Lower lobe of right lung (tissue), 2 donors: ENCODE measurements at regions not wholly inside any gene's neighbourhood (a gene's known extent, or its start where the extent isn't known, plus 50 kb on each side); places are given as distances from the start of the nearest gene placed in this dataset.

Source experiments
- ATAC-seq, 2 donors: fragments of 200-7000 bp; cut with Tn5 transposase; one replicate each; pipeline ENCODE4 v1.9.1; 2020 to 2022; ENCODE audit warnings: mild to moderate bottlenecking in 2 of 2, moderate library complexity in 2 of 2
- DNase-seq: peaks from one replicate; pipeline ENCODE4 v3.0.0-alpha.2; 2020
- H3K27ac ChIP-seq: fragments of 200-600 bp; one replicate; pipeline ENCODE4 v1.8.0; 2022
- H3K27me3 ChIP-seq: fragments of 200-600 bp; one replicate; pipeline ENCODE4 v1.8.0; 2022; ENCODE audit warnings: low read depth
- H3K36me3 ChIP-seq: fragments of 200-600 bp; one replicate; pipeline ENCODE4 v1.8.0; 2022; ENCODE audit warnings: mild to moderate bottlenecking
- H3K4me1 ChIP-seq: fragments of 200-600 bp; one replicate; pipeline ENCODE4 v1.8.0; 2022
- H3K4me3 ChIP-seq: fragments of 200-600 bp; one replicate; pipeline ENCODE4 v1.8.0; 2022; ENCODE audit warnings: mild to moderate bottlenecking
- H3K9me3 ChIP-seq: fragments of 200-600 bp; one replicate; pipeline ENCODE4 v1.8.0; 2022
- CTCF ChIP-seq: fragments of 200-600 bp; IDR thresholded peaks from one replicate; pipeline ENCODE4 v1.8.0; 2022; ENCODE audit warnings: antibody characterized with exemption, mild to moderate bottlenecking
- intact Hi-C: fragments of 100-400 bp; cut with DNase I; formaldehyde crosslinking; loops from one replicate; pipeline ENCODE4 v1.11.0; 2022
- donor health status: DM: no; HTN: yes; CAD: no; lungs with severe emphysema.

DNA sequence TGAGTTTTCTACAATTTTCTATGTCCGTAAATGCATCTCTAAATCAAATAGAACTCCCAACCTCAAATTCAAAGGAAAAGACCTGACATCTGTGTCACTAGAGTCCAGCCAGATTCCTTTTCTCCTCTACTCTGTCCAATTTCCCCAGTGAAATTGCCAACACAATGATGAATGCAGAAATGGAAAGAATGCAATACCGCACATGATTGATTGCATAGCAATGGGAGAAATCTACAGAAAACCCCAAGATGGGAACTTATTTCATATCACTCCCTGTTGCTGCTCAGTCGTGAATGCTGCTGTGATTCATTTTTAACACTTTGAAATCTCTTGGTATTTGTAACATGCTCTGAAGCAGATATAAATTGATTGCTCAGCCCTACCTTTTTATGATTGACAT lies 355.1 kb upstream of the TUSC1 start:
- Histone ChIP-seq H3K4me3 (no peak overlapping the region), H3K27ac (no peak overlapping the region), H3K9me3 (no peaks in the 10 kb centered on the region), H3K4me1 (no peaks in the 10 kb centered on the region), H3K36me3 (no peaks in the 10 kb centered on the region), H3K27me3 (no peaks in the 10 kb centered on the region)
- ATAC-seq (no peak), DNase-seq (no peak)
- intact Hi-C loops, result no loop called here
- no peak for TF ChIP-seq CTCF

- intact Hi-C loops, result no loop called here
- no peak for DNase-seq
- TF ChIP-seq CTCF, result no peak
These were observed 348.3 kb upstream of the TUSC1 start for GRCh38 chr9:26026423-26027100.

GRCh38 chr9:26013199-26013598 lies 335.0 kb upstream of the TUSC1 start:
- ATAC-seq, result no peak
- no peak for DNase-seq
- intact Hi-C loops, result no loop called here
- Histone ChIP-seq H3K36me3 (no peaks in the 10 kb centered on the region), H3K27me3 (no peaks in the 10 kb centered on the region), H3K9me3 (no peaks in the 10 kb centered on the region), H3K4me3 (no peak overlapping the region), H3K27ac (no peak overlapping the region), H3K4me1 (no peaks in the 10 kb centered on the region)
- TF ChIP-seq CTCF, result no peak

More at GRCh38 chr9:26026423-26027100, 348.3 kb upstream of the TUSC1 start:
- ATAC-seq, result no peak
- no peaks in the 10 kb centered on the region for H3K27me3 ChIP-seq
- no peaks in the 10 kb centered on the region for H3K4me1 ChIP-seq
- no peak overlapping the region for H3K4me3 ChIP-seq
- no peaks in the 10 kb centered on the region for H3K9me3 ChIP-seq
- H3K27ac ChIP-seq, result no peak overlapping the region
- no peaks in the 10 kb centered on the region for H3K36me3 ChIP-seq

DNA sequence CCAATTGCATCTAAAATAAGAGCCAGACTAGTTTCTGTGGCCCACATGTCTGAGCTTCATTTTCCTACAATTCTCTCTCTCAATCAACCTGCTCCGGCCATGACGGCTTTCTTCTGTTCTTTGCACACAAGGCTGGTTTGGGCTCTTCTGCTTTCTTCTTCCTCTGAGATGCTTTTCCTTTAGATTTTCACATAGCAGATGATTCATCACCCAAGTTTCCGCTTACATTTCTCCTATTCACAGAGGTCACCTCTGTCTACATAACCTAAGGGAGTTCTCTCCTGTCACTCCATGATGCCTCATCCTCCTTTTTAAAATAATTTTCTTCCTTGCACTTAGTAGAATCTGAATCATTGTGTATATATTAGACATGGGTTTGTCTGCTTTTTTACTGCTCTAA lies 334.6 kb upstream of the TUSC1 start:
- intact Hi-C loops, result no loop called here
- H3K9me3 ChIP-seq, result no peaks in the 10 kb centered on the region
- no peak for TF ChIP-seq CTCF
- H3K4me1 ChIP-seq, result no peaks in the 10 kb centered on the region
- no peaks in the 10 kb centered on the region for H3K27me3 ChIP-seq
- H3K36me3 ChIP-seq, result no peaks in the 10 kb centered on the region
- DNase-seq, result no peak
- no peak overlapping the region for H3K4me3 ChIP-seq
- no peak overlapping the region for H3K27ac ChIP-seq
- ATAC-seq, result no peak

DNA sequence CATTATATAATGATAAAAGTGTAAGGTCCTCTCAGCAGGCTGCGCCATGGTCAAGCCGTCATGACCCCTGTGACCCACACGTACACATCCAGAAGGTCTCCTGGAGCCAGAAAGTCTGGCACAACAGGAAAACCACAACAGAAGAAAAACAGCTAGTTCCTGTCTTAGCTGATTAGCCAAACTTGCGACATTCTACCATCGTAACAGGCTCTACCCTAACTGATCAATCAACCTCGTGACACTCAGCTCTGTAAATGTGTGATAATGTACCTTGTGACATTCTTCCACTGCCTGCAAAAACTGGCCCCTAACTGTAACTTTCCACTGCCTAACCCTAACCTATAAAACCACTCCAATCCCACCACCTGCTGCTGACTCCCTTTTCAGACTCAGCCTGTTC lies 316.4 kb upstream of the TUSC1 start:
- intact Hi-C loops, result no loop called here
- no peaks in the 10 kb centered on the region for H3K4me1 ChIP-seq
- ATAC-seq (no peak), DNase-seq (no peak)
- TF ChIP-seq CTCF, result no peak
- no peak overlapping the region for H3K4me3 ChIP-seq
- no peak overlapping the region for H3K27ac ChIP-seq
- no peaks in the 10 kb centered on the region for H3K36me3 ChIP-seq
- H3K27me3 ChIP-seq, result no peaks in the 10 kb centered on the region
- H3K9me3 ChIP-seq, result peaks cover 3% of the 10 kb centered on the region
